ENCODE measurements at regions not wholly inside any gene's neighbourhood (a gene's known extent, or its start where the extent isn't known, plus 50 kb on each side); places are given as distances from the start of the nearest gene placed in this dataset.

- DNase-seq (ENCODE audit: low spot score) (no peak), ATAC-seq (ENCODE audit: low FRiP score) (no peak)
- no peak for TF ChIP-seq CTCF (IDR thresholded peaks at IDR 0.05)
Measured at GRCh38 chr12:107845226-107845979, 70.9 kb downstream of the ASCL4 start.

GRCh38 chr12:107845980-107846659, 71.6 kb downstream of the ASCL4 start:
- DNase-seq (ENCODE audit: low spot score) (no peak), ATAC-seq (ENCODE audit: low FRiP score) (no peak)
- TF ChIP-seq CTCF (IDR thresholded peaks at IDR 0.05): no peak

- ATAC-seq (ENCODE audit: low FRiP score) (no peak), DNase-seq (ENCODE audit: low spot score) (no peak)
- no peak for TF ChIP-seq CTCF (IDR thresholded peaks at IDR 0.05)
Measured at GRCh38 chr12:107847430-107847829, 72.9 kb downstream of the ASCL4 start.

- TF ChIP-seq CTCF (IDR thresholded peaks at IDR 0.05): no peak
- DNase-seq (ENCODE audit: low spot score) (no peak), ATAC-seq (ENCODE audit: low FRiP score) (no peak)
Measured at GRCh38 chr12:107847830-107848229, 73.3 kb downstream of the ASCL4 start.

GRCh38 chr12:107853479-107853878, 79.0 kb downstream of the ASCL4 start:
- no peak for TF ChIP-seq CTCF (IDR thresholded peaks at IDR 0.05)
- no peak for ATAC-seq (ENCODE audit: low FRiP score)
- no peak for DNase-seq (ENCODE audit: low spot score)

GRCh38 chr12:107855471-107855870, 81.0 kb downstream of the ASCL4 start:
- no peak for TF ChIP-seq CTCF (IDR thresholded peaks at IDR 0.05)
- no peak for DNase-seq (ENCODE audit: low spot score)
- no peak for ATAC-seq (ENCODE audit: low FRiP score)

GRCh38 chr12:107856096-107856495, 81.6 kb downstream of the ASCL4 start:
- no peak for TF ChIP-seq CTCF (IDR thresholded peaks at IDR 0.05)
- DNase-seq (ENCODE audit: low spot score): no peak
- no peak for ATAC-seq (ENCODE audit: low FRiP score)
